HG02840 (cell line): ENCODE measurements at regions not wholly inside any gene's neighbourhood (a gene's known extent, or its start where the extent isn't known, plus 50 kb on each side); places are given as distances from the start of the nearest gene placed in this dataset.

ENCODE experiments used
- ATAC-seq: cut with Tn5 transposase; IDR thresholded peaks from one replicate; pipeline ENCODE4 v1.9.1; 2021; ENCODE audit warnings: mild to moderate bottlenecking, moderate library complexity, moderate number of reproducible peaks; ENCODE audit not compliant: unreplicated experiment, low FRiP score

- ATAC-seq = no peak
Measured at GRCh38 chr13:53605326-53605725, 576.7 kb downstream of the OLFM4 start.

DNA sequence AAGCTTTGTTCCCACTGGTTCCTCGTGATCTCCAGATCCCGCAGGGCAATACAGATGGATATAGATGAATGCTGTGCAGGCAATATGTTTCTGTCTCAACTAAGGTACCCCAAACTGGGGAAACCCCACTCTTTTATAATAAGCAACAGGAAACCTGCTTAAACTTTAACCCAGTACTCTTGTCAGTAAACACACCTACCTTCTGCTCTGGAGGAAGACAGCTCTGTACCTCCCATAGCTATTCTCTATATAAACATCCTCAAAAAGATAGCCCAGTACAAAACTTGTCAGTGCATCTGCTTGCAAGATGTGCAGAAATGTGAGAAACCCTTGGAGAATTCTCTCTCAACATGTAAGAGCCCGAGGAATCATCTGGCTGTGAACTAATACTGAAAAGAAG, 583.6 kb downstream of the OLFM4 start:
- no peak for ATAC-seq

GRCh38 chr13:53622456-53622855, 593.8 kb downstream of the OLFM4 start:
- ATAC-seq = no peak

DNA sequence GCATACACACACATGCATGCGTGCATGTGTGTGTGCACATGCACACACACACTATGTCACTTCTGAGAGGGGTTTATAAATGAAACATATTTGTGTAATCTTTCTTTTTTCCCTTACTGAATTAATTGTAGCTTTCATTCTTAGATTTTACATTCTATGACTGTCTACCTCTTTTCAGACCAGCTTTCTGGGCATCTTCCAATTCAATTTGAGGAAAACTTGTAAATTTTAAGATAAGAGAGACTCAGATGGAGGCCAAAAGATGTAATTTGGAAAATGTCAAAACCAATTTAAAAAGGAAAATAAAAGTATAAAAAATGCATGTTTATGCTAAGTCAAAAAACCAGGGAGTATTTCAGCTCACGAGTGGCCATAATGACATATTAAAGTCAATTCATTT, 594.5 kb downstream of the OLFM4 start:
- ATAC-seq = no peak

DNA sequence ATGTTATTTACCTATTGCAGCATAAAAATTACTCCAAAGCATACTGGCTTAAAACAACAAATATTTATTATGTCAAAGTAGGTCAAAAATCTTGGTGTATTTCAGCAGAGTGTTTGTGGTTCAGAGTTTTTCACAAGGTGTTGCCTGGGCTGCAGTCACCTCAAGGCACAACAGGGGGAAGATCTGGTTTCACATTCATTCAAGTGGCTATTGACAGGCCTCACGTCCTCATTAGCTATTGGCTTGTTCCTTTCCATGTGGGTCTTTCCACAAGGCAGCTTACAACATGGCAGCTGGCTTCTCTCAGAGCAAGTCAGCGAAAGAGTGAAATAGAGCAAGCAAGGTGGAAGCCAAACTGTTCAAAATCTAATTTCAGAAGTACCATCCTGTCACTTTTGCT, 602.9 kb downstream of the OLFM4 start:
- ATAC-seq = no peak

DNA sequence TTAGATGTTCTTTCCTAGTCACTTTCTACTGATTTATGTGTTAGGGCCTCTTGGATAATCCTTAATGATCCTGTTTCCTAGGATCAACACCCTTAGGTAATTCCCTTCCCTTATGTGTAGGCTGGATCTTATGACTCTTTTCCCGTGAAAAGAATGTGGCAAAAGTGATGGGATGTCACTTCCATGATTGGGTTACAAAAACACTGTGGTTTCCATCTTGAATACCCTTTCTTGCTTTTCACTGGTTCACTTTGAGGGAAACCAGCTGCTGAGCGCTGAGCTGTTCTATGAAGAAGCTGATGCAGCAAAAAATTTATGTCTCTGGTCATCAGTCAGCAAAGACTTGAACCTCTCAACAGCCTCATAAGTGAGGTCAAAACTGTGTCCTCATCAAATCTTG, 609.4 kb downstream of the OLFM4 start:
- no peak for ATAC-seq

DNA sequence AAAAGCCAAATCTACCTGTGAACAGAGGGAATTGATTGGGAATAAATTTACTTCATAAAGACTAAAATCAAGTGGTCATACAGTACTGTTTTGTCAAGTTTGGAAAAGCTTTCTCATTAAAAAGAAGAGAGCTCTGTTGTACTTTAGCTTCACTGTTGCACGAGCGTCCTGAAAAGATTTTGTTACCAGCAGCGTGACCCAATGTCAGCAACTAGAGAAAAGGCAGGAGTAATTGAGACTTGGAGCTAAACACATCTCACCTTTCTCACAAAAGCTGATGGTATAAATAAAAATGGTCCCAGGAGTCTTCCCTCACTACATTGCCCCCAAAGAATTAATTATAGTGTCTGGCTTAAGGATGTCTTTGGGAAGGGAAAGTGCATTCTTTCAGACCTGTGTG, 613.7 kb downstream of the OLFM4 start:
- ATAC-seq = no peak

DNA sequence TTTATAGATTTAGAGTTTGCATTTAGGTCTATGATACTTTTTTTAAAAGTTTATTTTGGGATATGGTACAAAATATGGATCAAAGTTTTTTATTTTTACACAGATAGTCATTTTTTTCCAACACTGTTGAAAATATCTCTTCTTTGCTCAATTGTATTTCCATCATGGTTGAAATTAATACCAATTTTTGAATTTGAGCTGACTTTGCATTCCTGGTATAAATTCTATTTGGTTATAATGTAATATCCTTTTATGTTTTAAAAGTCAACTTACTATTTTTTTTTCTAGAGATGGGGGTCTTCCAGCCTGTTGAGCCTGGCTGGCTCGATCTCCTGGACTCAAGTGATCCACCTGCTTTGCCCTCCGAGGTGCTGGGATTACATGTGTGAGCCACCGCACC, 620.1 kb downstream of the OLFM4 start:
- no peak for ATAC-seq

- no peak for ATAC-seq
Measured at GRCh38 chr13:53672005-53672404, 643.4 kb downstream of the OLFM4 start.

GRCh38 chr13:53683146-53683545, 654.5 kb downstream of the OLFM4 start:
- ATAC-seq = no peak

DNA sequence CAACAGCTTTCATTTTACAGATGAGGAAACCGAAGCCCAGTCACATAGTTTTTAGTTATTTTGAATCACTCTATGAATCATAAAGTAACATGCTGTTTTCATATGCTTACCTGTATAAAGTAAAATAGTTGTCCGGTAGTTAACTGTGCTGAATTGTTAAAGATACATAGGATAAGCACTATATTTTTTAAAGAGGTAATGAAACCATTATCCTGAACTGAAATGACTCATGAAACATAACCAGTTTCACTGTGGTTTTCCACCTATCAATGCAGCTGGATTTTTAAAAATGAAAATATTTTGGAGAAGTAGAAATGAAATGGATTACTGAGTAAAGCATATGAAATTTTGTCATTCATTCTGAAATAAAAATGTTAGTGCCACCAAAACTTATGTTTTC, 655.0 kb downstream of the OLFM4 start:
- no peak for ATAC-seq

- no peak for ATAC-seq
Measured at GRCh38 chr13:53691417-53691816, 662.8 kb downstream of the OLFM4 start.

- no peak for ATAC-seq
Measured at GRCh38 chr13:53694814-53695532, 666.4 kb downstream of the OLFM4 start.

DNA sequence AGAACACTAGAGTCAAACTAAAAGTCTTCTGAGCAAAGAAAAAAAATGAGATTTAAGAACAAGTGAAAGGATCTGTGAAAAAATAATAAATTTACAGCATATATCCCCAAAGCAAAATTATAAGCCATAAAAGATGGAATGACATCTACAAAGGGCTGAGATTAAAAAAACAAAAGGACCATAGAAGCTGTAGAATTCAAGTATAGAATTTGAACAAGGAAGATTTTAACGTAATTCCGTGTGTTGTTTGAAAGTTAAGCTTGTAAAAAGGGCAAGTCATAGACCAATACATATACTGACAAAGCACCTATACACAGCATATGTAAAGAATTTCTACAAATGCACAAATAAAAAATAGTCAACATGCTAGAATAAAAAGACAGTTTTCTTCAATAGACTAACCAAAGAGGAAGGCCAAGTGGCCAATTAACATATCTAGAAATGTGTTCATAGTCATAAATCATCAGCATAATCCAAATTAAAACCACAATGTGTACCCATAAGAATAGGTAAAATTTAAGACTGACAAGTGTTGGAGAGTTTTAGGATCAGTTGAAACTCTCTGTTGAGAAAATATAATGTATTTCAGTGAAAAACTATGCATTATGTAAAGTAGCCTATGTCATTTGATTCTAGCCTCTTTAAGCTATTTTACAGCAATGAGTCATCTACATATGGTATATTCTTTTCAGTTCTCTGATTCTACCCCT, 674.9 kb downstream of the OLFM4 start:
- ATAC-seq = no peak

DNA sequence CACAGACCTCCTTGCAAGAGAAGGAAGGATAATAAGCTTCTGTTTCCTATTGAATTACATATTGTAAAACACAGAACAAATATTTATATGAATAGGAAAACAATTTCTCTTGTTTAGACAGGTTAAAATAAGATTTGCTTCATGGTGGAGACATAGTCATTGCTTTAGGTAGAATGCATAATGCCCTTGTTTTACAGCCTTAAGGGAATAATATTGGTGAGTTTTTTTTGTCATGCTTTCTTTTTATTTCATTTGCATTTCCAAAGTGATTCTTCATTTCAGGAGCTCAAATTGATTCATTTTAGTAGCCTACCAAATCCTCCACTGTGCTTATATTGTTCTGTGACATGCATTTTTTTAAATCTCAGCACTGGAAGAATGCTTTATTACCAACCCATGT, 690.7 kb downstream of the OLFM4 start:
- ATAC-seq = no peak

- no peak for ATAC-seq
Measured at GRCh38 chr13:53732664-53733063, 704.1 kb downstream of the OLFM4 start.

GRCh38 chr13:53743906-53744305, 715.3 kb downstream of the OLFM4 start:
- no peak for ATAC-seq

- ATAC-seq = no peak
Measured at GRCh38 chr13:53747825-53748224, 719.2 kb downstream of the OLFM4 start.

GRCh38 chr13:53749306-53749705, 720.7 kb downstream of the OLFM4 start:
- ATAC-seq = no peak

- no peak for ATAC-seq
Measured at GRCh38 chr13:53759016-53759415, 730.4 kb downstream of the OLFM4 start.

DNA sequence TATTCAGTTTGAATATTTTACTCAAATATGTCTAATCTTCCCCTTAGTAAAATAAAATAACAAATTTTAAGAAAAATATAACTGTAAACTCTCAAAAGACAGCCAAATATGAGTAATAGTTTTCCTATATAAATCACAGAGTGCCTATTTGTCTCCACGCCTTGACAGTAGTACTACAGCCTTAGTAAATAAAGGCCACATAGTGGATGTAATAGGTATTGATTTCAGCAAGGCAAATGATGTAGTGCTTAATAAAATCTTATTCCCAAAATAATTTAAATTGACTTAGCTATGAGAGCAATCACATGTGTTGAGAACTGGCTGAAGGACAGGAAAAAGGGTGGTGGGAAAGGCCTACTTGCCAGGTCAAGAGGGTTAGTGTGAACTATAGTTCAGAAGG, 747.2 kb downstream of the OLFM4 start:
- ATAC-seq = no peak

DNA sequence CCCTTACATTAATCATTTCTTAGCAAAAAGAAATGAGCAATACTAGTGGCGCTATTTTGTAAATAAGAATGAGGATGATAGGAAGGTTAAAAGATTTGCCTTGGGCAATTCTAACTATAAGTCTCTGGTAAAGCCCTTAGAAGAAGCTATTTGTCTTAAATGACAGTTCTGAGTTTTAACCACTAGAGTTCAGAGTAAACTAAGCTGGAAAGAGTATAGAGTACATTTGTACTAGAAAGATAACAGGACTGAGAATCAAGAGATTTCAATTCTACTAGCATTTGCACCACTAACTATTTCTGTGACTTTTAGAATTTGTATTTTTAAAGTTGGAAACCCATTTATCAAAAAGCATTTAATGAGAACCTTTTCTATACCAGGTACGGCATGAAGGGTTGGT, 750.3 kb downstream of the OLFM4 start:
- ATAC-seq = no peak
